Muscle layer of duodenum (tissue), 2 donors: ENCODE measurements at regions not wholly inside any gene's neighbourhood (a gene's known extent, or its start where the extent isn't known, plus 50 kb on each side); places are given as distances from the start of the nearest gene placed in this dataset.

Experiments
- H3K27ac ChIP-seq: one replicate; pipeline ENCODE4 v1.7.0; 2013; ENCODE audit warnings: mild to moderate bottlenecking, low read length
- H3K27me3 ChIP-seq: one replicate; pipeline ENCODE4 v1.7.0; 2013; ENCODE audit warnings: low read depth, mild to moderate bottlenecking, control low read depth, low read length
- H3K36me3 ChIP-seq, 2 donors: one replicate each; pipeline ENCODE4 v1.7.0; 2013; ENCODE audit warnings: low read length in 2 of 2, control low read depth in 1 of 2, mild to moderate bottlenecking in 1 of 2; ENCODE audit not compliant: insufficient read depth in 2 of 2, control insufficient read depth in 1 of 2
- H3K4me1 ChIP-seq, 2 donors: one replicate each; pipeline ENCODE4 v1.7.0; 2013; ENCODE audit warnings: low read length in 2 of 2, mild to moderate bottlenecking in 2 of 2, control low read depth in 1 of 2, moderate library complexity in 1 of 2; ENCODE audit not compliant: insufficient read depth in 2 of 2, control insufficient read depth in 1 of 2
- H3K4me3 ChIP-seq, 2 donors: one replicate each; pipeline ENCODE4 v1.7.0; 2013; ENCODE audit warnings: low read length in 2 of 2, low read depth in 1 of 2, mild to moderate bottlenecking in 1 of 2
- H3K9me3 ChIP-seq, 2 donors: one replicate each; pipeline ENCODE4 v1.7.0; 2013; ENCODE audit warnings: low read length in 2 of 2, control low read depth in 1 of 2, mild to moderate bottlenecking in 1 of 2; ENCODE audit not compliant: control insufficient read depth in 1 of 2
- donor health status: healthy.

DNA sequence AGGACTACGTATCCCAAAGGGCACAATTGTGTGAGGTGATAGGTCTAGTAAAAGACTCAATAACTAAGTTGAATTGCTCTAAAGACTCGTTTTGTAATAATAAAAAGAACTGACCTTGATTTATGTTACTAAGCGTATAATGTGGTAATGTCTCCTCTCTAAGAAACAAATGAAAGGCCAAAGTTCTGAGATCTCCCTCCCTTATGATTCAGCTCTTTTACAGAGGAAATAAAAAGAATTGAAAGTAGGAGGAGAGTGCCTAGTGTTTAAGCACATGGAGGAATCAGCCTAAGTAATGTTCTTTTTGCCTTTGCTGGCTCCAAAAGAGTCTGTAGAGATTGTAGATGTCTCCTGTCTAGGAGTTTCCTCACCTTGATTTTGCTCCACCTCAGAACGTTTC lies 98.0 kb downstream of the ARL4A start:
- Histone ChIP-seq H3K27ac (peak overlapping the region; percentile 7), H3K4me3 (no peak overlapping the region)

DNA sequence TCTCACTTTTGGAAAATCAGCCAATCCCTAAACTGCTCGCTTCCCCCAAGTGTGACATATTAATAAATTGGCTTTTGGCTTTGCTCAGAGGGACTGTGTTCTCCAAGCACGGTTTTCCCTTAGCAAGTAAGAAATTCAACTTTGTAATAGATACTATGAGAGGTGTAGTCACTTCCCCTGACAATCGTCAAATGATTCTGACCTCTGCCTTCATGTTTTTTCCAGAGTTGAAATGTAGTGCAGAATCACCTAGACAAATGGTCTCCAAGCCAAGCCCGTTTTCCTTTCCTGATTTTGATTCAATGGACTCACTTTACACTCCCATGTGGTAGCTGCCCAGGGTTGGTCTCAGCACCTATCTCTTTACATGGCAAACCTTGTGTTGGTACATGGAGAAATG lies 99.1 kb downstream of the ARL4A start:
- Histone ChIP-seq H3K9me3 (no peaks in the 10 kb centered on the region), H3K4me1 (no peaks in the 10 kb centered on the region), H3K36me3 (no peaks in the 10 kb centered on the region), H3K27ac (no peak overlapping the region), H3K4me3 (no peak overlapping the region), H3K27me3 (no peaks in the 10 kb centered on the region)

More for the DNA sequence above, 98.0 kb downstream of the ARL4A start:
- Histone ChIP-seq H3K4me1 (no peaks in the 10 kb centered on the region), H3K27me3 (no peaks in the 10 kb centered on the region), H3K9me3 (no peaks in the 10 kb centered on the region), H3K36me3 (no peaks in the 10 kb centered on the region)

DNA sequence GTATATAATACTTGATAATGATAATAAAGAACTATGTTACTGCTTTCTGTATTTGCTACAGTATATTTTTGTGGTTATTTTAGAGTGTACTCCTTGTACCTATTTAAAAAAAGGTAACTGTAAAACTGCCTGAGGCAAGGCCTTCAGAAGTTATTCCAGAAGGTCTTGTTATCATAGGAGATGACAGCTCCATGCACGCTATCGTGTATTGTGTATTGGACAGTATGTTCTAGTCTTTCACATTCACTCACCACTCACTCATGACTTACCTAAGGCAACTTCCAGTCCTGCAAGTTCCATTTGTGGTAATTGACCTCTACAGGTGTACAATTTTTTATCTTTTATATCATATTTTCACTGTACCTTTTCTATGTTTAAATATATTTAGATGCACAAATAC lies 100.7 kb downstream of the ARL4A start:
- Histone ChIP-seq H3K36me3 (no peaks in the 10 kb centered on the region), H3K9me3 (no peaks in the 10 kb centered on the region), H3K4me3 (no peak overlapping the region), H3K27ac (no peak overlapping the region), H3K27me3 (no peaks in the 10 kb centered on the region), H3K4me1 (no peaks in the 10 kb centered on the region)

DNA sequence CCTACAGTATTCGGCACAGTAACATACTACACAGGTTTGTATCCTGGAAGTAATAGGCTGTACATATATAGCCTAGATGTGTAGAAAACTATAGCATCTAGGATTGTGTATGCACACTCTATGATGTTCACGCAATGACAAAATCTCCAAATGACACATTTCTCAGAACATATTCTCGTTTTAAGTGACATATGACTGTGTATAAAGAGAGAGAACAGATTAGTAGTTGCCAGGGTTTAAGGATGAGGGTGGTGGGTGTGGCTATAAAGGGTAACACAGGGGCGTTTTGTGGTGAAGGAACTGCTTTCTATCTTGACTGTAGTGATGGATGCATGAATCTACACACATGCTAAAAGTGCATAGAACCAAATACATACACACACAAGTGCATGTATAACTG lies 101.2 kb downstream of the ARL4A start:
- no peak overlapping the region for H3K4me3 ChIP-seq
- H3K4me1 ChIP-seq, result no peaks in the 10 kb centered on the region
- no peaks in the 10 kb centered on the region for H3K9me3 ChIP-seq
- no peaks in the 10 kb centered on the region for H3K27me3 ChIP-seq
- H3K27ac ChIP-seq, result no peak overlapping the region
- H3K36me3 ChIP-seq, result no peaks in the 10 kb centered on the region

DNA sequence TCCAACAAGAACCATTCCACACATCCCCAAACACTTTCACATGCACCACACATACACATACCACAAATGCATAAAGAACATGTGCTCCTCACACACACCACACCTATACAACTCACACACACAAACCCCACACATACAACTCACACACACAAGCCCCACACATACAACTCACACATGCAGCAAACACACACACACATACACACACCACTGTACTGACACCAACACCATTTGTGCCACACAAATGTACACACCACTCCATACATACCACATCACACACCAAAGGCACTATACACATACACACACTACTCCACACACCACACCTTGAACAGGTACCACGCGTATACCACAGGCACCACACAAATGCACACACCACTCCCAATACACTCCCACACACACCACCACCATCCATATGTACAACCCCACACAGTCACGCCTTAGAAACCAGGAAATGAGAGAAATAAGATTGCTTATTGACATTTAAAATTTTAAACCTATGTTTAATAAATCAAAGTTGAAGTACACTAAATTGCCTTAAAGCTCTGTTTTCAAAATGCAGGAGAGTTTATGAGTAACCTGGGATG lies 107.4 kb downstream of the ARL4A start:
- Histone ChIP-seq H3K27ac (no peak overlapping the region), H3K4me1 (no peaks in the 10 kb centered on the region), H3K9me3 (no peaks in the 10 kb centered on the region), H3K36me3 (no peaks in the 10 kb centered on the region), H3K4me3 (no peak overlapping the region), H3K27me3 (no peaks in the 10 kb centered on the region)

DNA sequence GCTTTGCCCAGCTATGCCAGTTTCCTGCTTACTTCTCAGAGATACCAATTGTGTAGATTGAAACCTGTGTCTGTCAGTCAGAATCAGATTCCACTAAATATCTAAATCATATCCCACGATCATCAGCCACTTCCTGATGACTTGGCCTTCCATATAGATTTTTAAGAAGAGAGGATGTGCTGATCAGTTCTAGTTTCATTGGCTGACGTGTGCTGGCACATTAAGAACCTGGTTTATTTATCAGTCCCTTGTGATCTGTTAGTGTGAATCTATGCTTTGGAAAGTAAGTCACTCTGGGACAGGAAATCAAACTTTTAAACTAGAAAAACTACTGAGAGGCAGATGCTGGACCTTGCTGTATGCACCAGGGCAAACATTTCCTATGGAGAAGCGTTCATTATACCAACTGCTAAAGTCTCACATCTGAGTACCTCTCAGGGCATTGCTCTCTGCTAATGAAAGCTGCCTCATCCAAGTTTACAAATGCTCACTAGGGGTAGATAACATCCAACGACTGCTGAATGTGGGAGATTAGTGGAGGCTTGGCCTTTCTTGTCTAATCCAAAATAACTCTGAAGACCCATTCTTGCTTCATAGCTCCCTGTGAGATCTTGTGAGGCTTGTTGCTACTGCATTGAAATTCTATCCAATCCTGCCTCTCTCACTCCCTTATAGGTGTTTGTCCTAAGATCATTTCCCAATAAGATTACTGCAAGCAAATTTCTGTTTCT lies 109.1 kb downstream of the ARL4A start:
- H3K36me3 ChIP-seq, result no peaks in the 10 kb centered on the region
- no peaks in the 10 kb centered on the region for H3K4me1 ChIP-seq
- no peak overlapping the region for H3K27ac ChIP-seq
- H3K9me3 ChIP-seq, result no peaks in the 10 kb centered on the region
- H3K4me3 ChIP-seq, result no peak overlapping the region
- H3K27me3 ChIP-seq, result no peaks in the 10 kb centered on the region

DNA sequence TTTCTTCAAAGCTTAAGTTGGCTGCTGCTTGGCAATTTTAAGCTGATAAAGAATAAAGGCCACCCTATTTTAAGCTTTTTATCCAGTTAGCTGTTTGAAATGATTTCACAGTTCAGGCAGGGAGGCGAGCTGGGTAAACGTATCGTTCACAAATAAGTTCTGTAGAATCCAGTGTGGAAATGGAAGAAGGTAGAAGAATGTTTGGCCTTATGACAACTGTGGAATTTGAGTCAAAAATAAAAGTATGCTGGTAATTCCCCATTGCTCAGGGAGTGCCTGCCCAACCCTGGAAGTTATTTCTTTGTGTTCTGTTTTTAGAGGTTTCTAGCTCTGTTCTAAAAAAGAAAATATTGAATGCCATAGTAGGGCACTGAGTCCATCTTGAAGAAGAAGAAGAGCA lies 113.1 kb downstream of the ARL4A start:
- H3K36me3 ChIP-seq, result no peaks in the 10 kb centered on the region
- H3K27ac ChIP-seq, result peak overlapping the region; percentile 39
- H3K9me3 ChIP-seq, result no peaks in the 10 kb centered on the region
- no peak overlapping the region for H3K4me3 ChIP-seq
- no peaks in the 10 kb centered on the region for H3K4me1 ChIP-seq
- no peaks in the 10 kb centered on the region for H3K27me3 ChIP-seq

DNA sequence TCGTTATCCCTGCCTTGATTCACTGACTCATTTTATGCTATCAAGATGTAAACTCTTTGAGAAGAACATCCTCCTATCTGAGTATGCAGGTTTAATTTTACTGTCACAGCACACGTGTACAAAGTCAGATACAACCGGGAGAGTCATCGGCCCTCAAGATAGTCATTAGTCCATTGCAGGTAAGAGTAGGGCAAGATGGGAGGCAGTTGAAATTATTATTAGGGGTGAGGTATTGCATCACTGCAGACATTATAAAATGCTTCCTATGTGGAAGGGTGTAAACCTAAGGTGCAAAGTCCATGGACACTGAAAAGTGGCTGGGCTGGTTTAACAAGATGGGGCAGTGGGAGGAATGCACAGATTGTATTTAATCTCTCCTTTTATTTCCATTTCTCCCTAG lies 113.7 kb downstream of the ARL4A start:
- Histone ChIP-seq H3K4me3 (no peak overlapping the region), H3K36me3 (no peaks in the 10 kb centered on the region), H3K9me3 (no peaks in the 10 kb centered on the region), H3K27ac (peak overlapping the region; percentile 62), H3K27me3 (no peaks in the 10 kb centered on the region), H3K4me1 (no peaks in the 10 kb centered on the region)

DNA sequence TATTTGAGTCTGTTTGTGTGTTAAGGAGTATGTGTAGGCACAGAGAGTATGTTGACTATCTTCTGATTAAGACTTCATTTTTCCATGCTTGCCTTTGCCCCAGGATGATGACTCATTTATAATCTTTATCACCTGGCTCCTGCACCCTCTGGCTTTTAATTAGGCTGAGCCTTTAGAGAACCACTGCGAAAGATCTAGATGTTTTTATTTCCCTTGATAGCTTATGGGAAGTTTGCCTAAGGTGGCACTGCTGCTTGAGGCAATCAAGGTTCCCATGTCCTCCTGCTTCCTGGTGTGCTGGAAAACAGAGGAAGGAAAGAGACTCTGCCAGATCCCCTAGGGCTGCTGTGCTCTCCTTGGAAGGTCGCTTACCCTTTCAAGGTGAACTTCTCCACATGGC lies 114.6 kb downstream of the ARL4A start:
- peak overlapping the region; percentile 65 for H3K27ac ChIP-seq
- no peaks in the 10 kb centered on the region for H3K9me3 ChIP-seq
- no peaks in the 10 kb centered on the region for H3K36me3 ChIP-seq
- no peak overlapping the region for H3K4me3 ChIP-seq
- H3K4me1 ChIP-seq, result no peaks in the 10 kb centered on the region
- no peaks in the 10 kb centered on the region for H3K27me3 ChIP-seq

DNA sequence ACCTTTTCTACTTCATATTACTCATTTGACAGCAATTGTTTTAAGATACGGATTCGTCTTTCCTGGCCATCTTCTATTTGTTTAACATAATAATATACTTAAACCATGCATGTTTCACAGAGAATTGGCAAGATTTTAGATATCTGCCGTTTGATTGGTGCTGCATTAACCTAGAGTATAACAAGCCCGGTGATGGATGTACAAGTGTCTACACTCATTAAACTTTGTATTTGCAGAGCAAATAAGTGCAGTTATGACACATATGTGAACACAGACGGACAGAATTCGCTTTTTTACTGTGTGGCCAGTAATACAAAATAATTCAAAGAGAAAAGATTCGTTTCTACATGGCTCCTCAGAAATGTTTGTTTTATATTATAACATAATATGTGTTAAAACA lies 116.1 kb downstream of the ARL4A start:
- Histone ChIP-seq H3K4me1 (no peaks in the 10 kb centered on the region), H3K36me3 (no peaks in the 10 kb centered on the region), H3K27ac (no peak overlapping the region), H3K27me3 (no peaks in the 10 kb centered on the region), H3K4me3 (no peak overlapping the region), H3K9me3 (no peaks in the 10 kb centered on the region)

DNA sequence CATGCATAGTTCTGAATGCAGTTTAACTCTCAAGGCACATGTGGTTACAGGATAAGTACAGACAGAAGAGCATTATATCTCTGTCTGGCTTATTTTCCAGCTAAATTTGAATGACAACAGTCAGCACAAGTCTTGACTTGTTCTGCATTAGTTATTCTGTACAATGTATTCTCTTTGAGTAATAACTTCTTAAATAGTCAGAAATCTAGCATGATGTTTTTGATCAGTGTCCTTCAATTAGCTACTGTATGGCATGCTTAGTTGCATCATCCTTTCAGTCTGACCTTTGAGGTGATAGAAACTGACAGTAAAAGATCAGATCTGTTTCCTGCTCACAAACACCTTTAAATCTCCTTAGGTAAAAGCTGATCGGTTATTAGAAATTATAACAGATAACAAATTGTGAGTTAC lies 118.1 kb downstream of the ARL4A start:
- H3K4me1 ChIP-seq, result no peaks in the 10 kb centered on the region
- H3K9me3 ChIP-seq, result no peaks in the 10 kb centered on the region
- H3K4me3 ChIP-seq, result no peak overlapping the region
- no peaks in the 10 kb centered on the region for H3K27me3 ChIP-seq
- H3K36me3 ChIP-seq, result no peaks in the 10 kb centered on the region
- H3K27ac ChIP-seq, result no peak overlapping the region

DNA sequence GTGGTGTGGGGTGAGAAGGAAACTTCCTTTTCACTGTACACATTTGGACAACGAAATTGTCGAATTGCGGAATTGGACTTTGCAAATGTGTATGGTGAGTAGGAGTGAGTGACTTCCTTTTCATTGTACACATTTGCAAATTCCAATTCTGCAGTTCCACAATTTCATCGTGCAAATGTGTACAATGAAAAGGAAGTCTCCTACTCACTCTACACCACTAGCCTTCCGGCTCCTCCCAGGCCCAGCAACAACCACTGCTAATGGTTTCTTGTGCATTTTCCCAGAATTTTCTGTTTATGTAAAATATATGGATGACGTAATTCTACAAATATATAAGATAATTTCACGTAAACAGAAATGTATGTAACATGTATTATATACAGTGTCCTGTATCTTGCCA lies 118.5 kb downstream of the ARL4A start:
- Histone ChIP-seq H3K9me3 (no peaks in the 10 kb centered on the region), H3K27me3 (no peaks in the 10 kb centered on the region), H3K4me3 (no peak overlapping the region), H3K27ac (no peak overlapping the region), H3K4me1 (no peaks in the 10 kb centered on the region), H3K36me3 (no peaks in the 10 kb centered on the region)
